HepG2 (cell line): ENCODE measurements at regions not wholly inside any gene's neighbourhood (a gene's known extent, or its start where the extent isn't known, plus 50 kb on each side); places are given as distances from the start of the nearest gene placed in this dataset.

Experiments used
- ARNTL ChIP-seq: sonication (generic); formaldehyde crosslinking; IDR thresholded peaks from 2 replicates; pipeline ENCODE4 v1.4.0; 2020; ENCODE audit warnings: mild to moderate bottlenecking, missing genetic modification reagents
- ATF3 ChIP-seq: sonication (generic); formaldehyde crosslinking; IDR thresholded peaks from 2 replicates; pipeline ENCODE4 v1.4.0; 2020; ENCODE audit warnings: missing genetic modification reagents
- CTCF ChIP-seq: sonication (generic); formaldehyde crosslinking; IDR thresholded peaks from 2 replicates; pipeline ENCODE4 v1.5.0; 2020; ENCODE audit warnings: mild to moderate bottlenecking, missing genetic modification reagents, moderate library complexity
- DBP ChIP-seq: sonication (generic); formaldehyde crosslinking; IDR thresholded peaks from 2 replicates; pipeline ENCODE4 v1.4.0; 2020; ENCODE audit warnings: missing genetic modification reagents; ENCODE audit errors: not compliant biosample characterization
- FIP1L1 ChIP-seq: fragments of 200-400 bp; formaldehyde crosslinking; IDR thresholded peaks from 2 replicates; pipeline ENCODE4 v1.6.1; 2018; ENCODE audit warnings: low read depth, mild to moderate bottlenecking, low read length, moderate library complexity, borderline replicate concordance; ENCODE audit not compliant: insufficient read depth
- IRX3 ChIP-seq: sonication (generic); formaldehyde crosslinking; IDR thresholded peaks from 2 replicates; pipeline ENCODE4 v1.8.1; 2023; ENCODE audit warnings: mild to moderate bottlenecking, low read depth, missing genetic modification reagents, borderline replicate concordance
- REST ChIP-seq, 2 experiments: IDR thresholded peaks; 2 replicates each; pipeline ENCODE4 v1.6.1; 2011 to 2012; ENCODE audit warnings: low read length in 2 of 2, borderline replicate concordance in 1 of 2, low read depth in 1 of 2, mild to moderate bottlenecking in 1 of 2, moderate library complexity in 1 of 2
- SIN3A ChIP-seq: IDR thresholded peaks from 2 replicates; pipeline ENCODE4 v1.6.1; 2011; ENCODE audit warnings: low read depth, mild to moderate bottlenecking, control low read depth, low read length, borderline replicate concordance
- SKIL ChIP-seq: sonication (generic); formaldehyde crosslinking; IDR thresholded peaks from 2 replicates; pipeline ENCODE4 v1.8.0; 2022; ENCODE audit warnings: missing genetic modification reagents, mild to moderate bottlenecking, moderate library complexity, borderline replicate concordance
- SMC3 ChIP-seq: IDR thresholded peaks from 2 replicates; pipeline ENCODE4 v1.6.1; 2011; ENCODE audit warnings: low read length, improper control_type of control experiment
- SP4 ChIP-seq: sonication (generic); formaldehyde crosslinking; IDR thresholded peaks from 2 replicates; pipeline ENCODE4 v1.8.1; 2023; ENCODE audit warnings: mild to moderate bottlenecking, missing genetic modification reagents
- TCF7 ChIP-seq: sonication (generic); IDR thresholded peaks from 2 replicates; pipeline ENCODE4 v1.6.1; 2016; ENCODE audit warnings: antibody characterized with exemption, low read depth
- ZNF431 ChIP-seq: sonication (generic); formaldehyde crosslinking; IDR thresholded peaks from 2 replicates; pipeline ENCODE4 v1.9.0; 2022; ENCODE audit warnings: missing genetic modification reagents, low read depth, mild to moderate bottlenecking, borderline replicate concordance
- TF ChIP-seq, protein P1 (sequence below): IDR thresholded peaks from 2 replicates; pipeline ENCODE4 v1.6.1; 2012; ENCODE audit warnings: inconsistent platforms

GRCh38 chr9:20227166-20227874, 395.0 kb downstream of the MLLT3 start:
- no peak for TF ChIP-seq IRX3
- TF ChIP-seq SMC3: no peak
- TF ChIP-seq ZNF431: no peak
- no peak for TF ChIP-seq FIP1L1
- TF ChIP-seq SIN3A: no peak
- TF ChIP-seq, protein P1, sequence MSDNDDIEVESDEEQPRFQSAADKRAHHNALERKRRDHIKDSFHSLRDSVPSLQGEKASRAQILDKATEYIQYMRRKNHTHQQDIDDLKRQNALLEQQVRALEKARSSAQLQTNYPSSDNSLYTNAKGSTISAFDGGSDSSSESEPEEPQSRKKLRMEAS: no peak
- TF ChIP-seq SKIL (CRISPR knock-in tag): no peak
- TF ChIP-seq CTCF (CRISPR knock-in tag): no peak
- TF ChIP-seq DBP (CRISPR knock-in tag): no peak
- no peak for TF ChIP-seq ARNTL (CRISPR knock-in tag)
- TF ChIP-seq SP4 (CRISPR knock-in tag): no peak
- TF ChIP-seq TCF7: no peak
- no peak for TF ChIP-seq REST (IDR thresholded peaks at IDR 0.05; ENCODE audit: borderline replicate concordance in 1 of 2, low read depth in 1 of 2, low read length in 2 of 2)
- TF ChIP-seq ATF3 (CRISPR knock-in tag): no peak
